T-cell (primary cell): ENCODE measurements at regions not wholly inside any gene's neighbourhood (a gene's known extent, or its start where the extent isn't known, plus 50 kb on each side); places are given as distances from the start of the nearest gene placed in this dataset.

Experiments
- ATAC-seq, 4 experiments: fragments of 200-7000 bp in 3 of 4; fragments of 150-1000 bp in 1 of 4; cut with Tn5 transposase; replicated peaks in 1 of 4; 1 replicate in 3 of 4; 2 replicates in 1 of 4; pipeline ENCODE4 v1.10.0; 2021; ENCODE audit warnings: moderate library complexity in 3 of 4, mild to moderate bottlenecking in 2 of 4, moderate number of reproducible peaks in 1 of 4
- CTCF ChIA-PET, 2 donors: fragments of 300-600 bp; sonication (Branson Sonifier 250); formaldehyde crosslinking; loops; one replicate each; lab custom pipeline; 2022; ENCODE audit warnings: antibody characterized with exemption in 2 of 2; lab: Charles Lee
- POLR2A ChIA-PET, 2 donors: fragments of 300-600 bp; sonication (Branson Sonifier 250); formaldehyde crosslinking; loops; one replicate each; lab custom pipeline; 2022; ENCODE audit warnings: antibody characterized with exemption in 2 of 2; lab: Charles Lee
- DNase-seq, 35 experiments: peaks; one replicate each; pipeline versions ENCODE4 v3.0.0 to v3.0.0-alpha.2; 2013 to 2023
- H3K27ac ChIP-seq: one replicate; pipeline ENCODE4 v1.5.1; 2013; ENCODE audit warnings: low read length
- H3K27me3 ChIP-seq, 2 experiments: replicated peaks in 1 of 2; 1 replicate in 1 of 2; 2 replicates in 1 of 2; pipeline versions ENCODE4 v1.6.1 to v1.7.0; 2013; ENCODE audit warnings: low read length in 1 of 2, mixed read lengths in 1 of 2; ENCODE audit not compliant: control insufficient read depth in 2 of 2, insufficient read depth in 2 of 2; ENCODE audit errors: extremely low read depth in 1 of 2
- H3K36me3 ChIP-seq, 2 donors: 1 replicate in 1 of 2; 2 replicates in 1 of 2; pipeline versions ENCODE4 v1.6.1 to v1.7.0; 2013; ENCODE audit warnings: low read length in 1 of 2; ENCODE audit not compliant: control insufficient read depth in 2 of 2, insufficient read depth in 1 of 2; ENCODE audit errors: extremely low read depth in 1 of 2
- H3K4me1 ChIP-seq, 2 experiments: 1 replicate in 1 of 2; 2 replicates in 1 of 2; pipeline versions ENCODE4 v1.6.1 to v1.7.0; 2013; ENCODE audit warnings: low read length in 2 of 2, mixed read lengths in 1 of 2; ENCODE audit not compliant: insufficient read depth in 2 of 2, control insufficient read depth in 1 of 2; ENCODE audit errors: extremely low read depth in 1 of 2
- H3K4me3 ChIP-seq, 2 donors: 1 replicate in 1 of 2; 2 replicates in 1 of 2; pipeline versions ENCODE4 v1.5.1 to v1.7.0; 2013; ENCODE audit warnings: mild to moderate bottlenecking in 2 of 2, low read length in 1 of 2, moderate library complexity in 1 of 2; ENCODE audit not compliant: control insufficient read depth in 1 of 2; ENCODE audit errors: extremely low read depth in 1 of 2
- H3K9me3 ChIP-seq: 2 replicates; pipeline ENCODE4 v1.7.0; 2013
- H3K27ac Mint-ChIP-seq, 2 donors: one replicate each; pipeline ENCODE4 v1.8.0; 2020 to 2021; ENCODE audit warnings: mild to moderate bottlenecking in 2 of 2, mixed read lengths in 2 of 2
- H3K27me3 Mint-ChIP-seq, 2 donors: one replicate each; pipeline ENCODE4 v1.8.0; 2021 to 2022; ENCODE audit warnings: mixed read lengths in 2 of 2
- H3K36me3 Mint-ChIP-seq: one replicate; pipeline ENCODE4 v1.8.0; 2021; ENCODE audit warnings: mixed read lengths
- H3K4me1 Mint-ChIP-seq, 3 donors: one replicate each; pipeline ENCODE4 v1.8.0; 2020 to 2022; ENCODE audit warnings: mixed read lengths in 3 of 3, mild to moderate bottlenecking in 1 of 3
- H3K4me3 Mint-ChIP-seq, 3 donors: one replicate each; pipeline ENCODE4 v1.8.0; 2020 to 2022; ENCODE audit warnings: mild to moderate bottlenecking in 3 of 3, mixed read lengths in 3 of 3, moderate library complexity in 3 of 3
- H3K9me3 Mint-ChIP-seq, 3 donors: one replicate each; pipeline ENCODE4 v1.8.0; 2020 to 2022; ENCODE audit warnings: mixed read lengths in 3 of 3
- WGBS: methylation state at CpG from one replicate; pipeline ENCODE4 v1.1.5; 2013; ENCODE audit warnings: missing lambda C conversion rate; ENCODE audit not compliant: insufficient coverage; 5-methylcytosine and 5-hydroxymethylcytosine counted together

DNA sequence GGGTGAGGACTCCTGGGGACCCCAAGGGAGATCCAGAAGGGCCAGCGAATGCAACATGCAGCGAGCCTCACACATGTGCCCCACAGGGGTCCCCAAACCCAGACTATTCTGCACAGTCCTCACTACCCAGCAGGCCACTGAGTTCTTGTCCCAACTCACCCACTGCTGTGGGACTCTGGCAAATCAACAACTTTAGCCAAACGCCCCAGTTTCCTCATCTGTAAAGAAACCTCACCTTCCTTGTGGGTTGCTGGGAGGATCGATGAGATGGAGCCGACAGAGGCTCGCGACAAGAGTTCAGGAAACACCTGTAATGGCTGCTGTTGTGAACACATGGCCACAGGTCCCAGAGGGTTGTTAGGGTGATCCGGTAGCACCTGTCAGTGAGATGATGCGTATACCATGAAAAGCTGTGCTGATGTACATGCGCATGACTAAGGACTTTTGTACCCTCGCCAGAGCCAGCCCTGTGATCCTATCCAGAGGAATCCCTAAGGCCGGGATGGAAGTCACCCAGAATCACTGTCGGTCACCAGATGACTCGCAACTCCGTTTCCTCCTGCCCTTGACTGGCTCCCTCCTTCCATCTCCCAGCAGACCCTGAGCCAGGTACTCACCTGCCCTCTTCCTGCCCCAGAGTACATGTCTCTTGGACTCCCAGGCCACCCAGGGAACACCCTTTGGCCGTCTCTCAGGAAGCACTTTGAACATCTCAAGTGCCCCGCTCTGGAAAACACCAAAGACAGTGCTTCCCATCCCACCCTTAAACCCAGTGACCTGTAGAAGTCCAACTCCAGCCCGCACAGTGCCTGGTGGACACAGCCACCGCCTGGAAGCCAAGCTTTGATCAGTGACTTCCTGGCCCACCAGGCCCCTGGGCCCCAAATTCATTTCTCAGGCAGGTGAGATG, 103.3 kb upstream of the ID2 start:
- no peaks in the 10 kb centered on the region for H3K9me3 Mint-ChIP-seq
- no peaks in the 10 kb centered on the region for H3K36me3 Mint-ChIP-seq

GRCh38 chr2:8579485-8580085, 102.3 kb upstream of the ID2 start:
- no peaks in the 10 kb centered on the region for H3K9me3 Mint-ChIP-seq
- no peak for DNase-seq
- no peak overlapping the region for H3K4me3 ChIP-seq
- ChIA-PET CTCF (no interaction called here), POLR2A (interaction anchor here in 1 of 2 donors (0.6 kb wide), 1 partner anchor 14 kb away, joined by 3 read pairs; no protein-coding TSS in a partner anchor)
- ATAC-seq: no peak
- peaks cover 20 to 53% of the 10 kb centered on the region in 2 experiments for H3K4me1 ChIP-seq
- H3K27ac ChIP-seq: no peak overlapping the region
- 73% methylated on average over 5 of the region's 6 CpGs for WGBS
- H3K27ac Mint-ChIP-seq: no peak overlapping the region
- peaks cover 8 to 10% of the 10 kb centered on the region in 2 donors for H3K27me3 Mint-ChIP-seq
- peaks cover 0 to 49% of the 10 kb centered on the region in 2 experiments for H3K27me3 ChIP-seq
- H3K4me3 Mint-ChIP-seq: no peak overlapping the region
- no peaks in the 10 kb centered on the region for H3K36me3 ChIP-seq
- H3K4me1 Mint-ChIP-seq: peaks cover 40 to 62% (median 42%) of the 10 kb centered on the region in 3 donors
- no peaks in the 10 kb centered on the region for H3K9me3 ChIP-seq
- H3K36me3 Mint-ChIP-seq: no peaks in the 10 kb centered on the region

More for the DNA sequence above, 103.3 kb upstream of the ID2 start:
- no peak overlapping the region for H3K4me3 ChIP-seq
- DNase-seq (no peak), ATAC-seq (no peak)
- Mint-ChIP-seq H3K27me3 (peaks cover 7 to 8% of the 10 kb centered on the region in 2 donors), H3K4me3 (no peak overlapping the region), H3K27ac (no peak overlapping the region), H3K4me1 (peaks cover 42 to 61% (median 43%) of the 10 kb centered on the region in 3 donors)
- WGBS: 98% methylated on average over 11 of the region's 19 CpGs
- H3K9me3 ChIP-seq: no peaks in the 10 kb centered on the region
- peaks cover 20 to 47% of the 10 kb centered on the region in 2 experiments for H3K4me1 ChIP-seq
- H3K27me3 ChIP-seq: peaks cover 0 to 48% of the 10 kb centered on the region in 2 experiments
- no peaks in the 10 kb centered on the region for H3K36me3 ChIP-seq
- no peak overlapping the region for H3K27ac ChIP-seq
- CTCF ChIA-PET: no interaction called here
- POLR2A ChIA-PET: no interaction called here

DNA sequence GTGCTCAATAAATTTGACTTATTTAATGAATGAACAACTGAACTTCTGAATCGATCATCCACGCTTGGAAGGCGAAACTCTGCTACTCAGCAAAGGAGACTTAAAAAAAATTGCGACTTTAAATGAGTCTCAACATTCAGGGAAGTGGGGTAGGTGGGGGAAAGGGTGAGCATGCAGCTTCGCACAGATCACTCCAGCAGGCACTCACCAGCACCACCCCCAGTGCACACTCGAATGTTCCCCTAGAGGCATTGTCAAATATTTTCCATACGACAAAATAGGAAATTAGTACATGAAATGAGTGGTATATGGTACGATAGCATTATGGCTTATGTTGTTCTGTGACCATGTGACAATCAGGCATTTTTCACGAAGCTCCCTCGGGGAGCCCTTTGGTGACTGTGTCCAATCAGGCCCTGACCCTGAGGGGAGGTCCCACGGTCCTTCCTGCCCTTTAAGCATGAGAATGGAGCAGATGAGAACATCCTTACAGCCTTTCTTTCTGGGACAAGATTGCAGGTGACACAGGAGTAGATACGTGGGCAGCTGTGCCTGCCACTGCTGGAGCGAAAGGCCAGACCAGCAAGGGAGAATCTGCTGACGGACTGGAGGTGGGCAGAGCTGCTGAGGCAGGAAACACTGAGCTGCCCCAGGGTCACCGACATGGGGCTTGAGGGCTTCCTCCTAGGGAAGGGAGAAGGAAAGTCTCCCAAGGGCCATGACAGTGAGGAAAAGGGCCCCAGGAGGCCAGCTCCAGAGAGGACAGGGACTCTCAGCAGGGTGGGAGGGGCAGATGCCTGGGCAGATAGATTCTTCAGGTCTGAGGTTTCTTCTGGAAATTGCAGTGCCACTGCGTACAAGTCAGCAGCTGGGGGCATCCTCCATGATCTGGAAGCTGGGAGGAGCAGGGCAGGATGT, 101.3 kb upstream of the ID2 start:
- WGBS: 63% methylated on average over 10 of the region's 16 CpGs
- ATAC-seq: no peak
- H3K9me3 Mint-ChIP-seq: no peaks in the 10 kb centered on the region
- H3K4me1 Mint-ChIP-seq: peaks cover 36 to 55% (median 37%) of the 10 kb centered on the region in 3 donors
- no peaks in the 10 kb centered on the region for H3K36me3 Mint-ChIP-seq
- Histone ChIP-seq H3K27ac (no peak overlapping the region), H3K36me3 (no peaks in the 10 kb centered on the region), H3K4me1 (peaks cover 15 to 45% of the 10 kb centered on the region in 2 experiments), H3K27me3 (peaks cover 0 to 44% of the 10 kb centered on the region in 2 experiments), H3K9me3 (no peaks in the 10 kb centered on the region), H3K4me3 (no peak overlapping the region)
- ChIA-PET POLR2A (interaction anchor here in 1 of 2 donors (0.6 kb wide), 2 partner anchors 14 to 229 kb away, joined by 3 read pairs; no protein-coding TSS in a partner anchor), CTCF (interaction anchor here in 1 of 2 donors (0.6 kb wide), 1 partner anchor 131 kb away, joined by 6 read pairs; no protein-coding TSS in a partner anchor)
- peaks cover 4 to 5% of the 10 kb centered on the region in 2 donors for H3K27me3 Mint-ChIP-seq
- no peak overlapping the region for H3K27ac Mint-ChIP-seq
- DNase-seq: no peak
- peak overlapping the region in 1 of 3 donors; percentile 11 for H3K4me3 Mint-ChIP-seq

- no peak for ATAC-seq
Observed at GRCh38 chr2:8581234-8581561, 100.7 kb upstream of the ID2 start.

DNA sequence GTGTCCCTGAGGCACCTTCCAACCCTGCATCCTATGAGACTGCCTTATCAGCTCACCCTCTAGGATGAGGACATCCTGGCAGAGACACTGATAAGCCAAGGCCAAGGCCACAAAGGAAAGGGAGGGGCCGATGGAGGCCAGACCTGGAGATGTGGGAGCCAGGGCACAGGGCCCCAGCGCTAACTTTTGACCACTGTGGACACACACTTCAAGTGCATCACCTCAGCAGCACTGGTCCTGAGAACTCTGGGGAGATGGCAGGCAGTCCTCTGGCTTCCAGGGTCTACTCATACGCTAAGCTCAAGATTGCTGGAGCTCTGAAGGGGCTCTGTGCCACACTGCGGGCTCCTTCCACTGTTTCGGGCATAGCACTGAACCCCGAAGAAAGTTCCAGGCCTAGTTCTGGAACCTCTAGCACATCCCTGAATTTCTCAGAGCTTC, 100.2 kb upstream of the ID2 start:
- H3K9me3 Mint-ChIP-seq: no peaks in the 10 kb centered on the region
- POLR2A ChIA-PET: no interaction called here
- peaks cover 32 to 48% (median 34%) of the 10 kb centered on the region in 3 donors for H3K4me1 Mint-ChIP-seq
- H3K4me3 ChIP-seq: no peak overlapping the region
- CTCF ChIA-PET: interaction anchor here in 1 of 2 donors (0.6 kb wide), 1 partner anchor 132 kb away, joined by 6 read pairs; no protein-coding TSS in a partner anchor
- no peaks in the 10 kb centered on the region for H3K36me3 ChIP-seq
- no peak for DNase-seq
- WGBS: 94% methylated on average over 6 of the region's 6 CpGs
- H3K36me3 Mint-ChIP-seq: no peaks in the 10 kb centered on the region
- H3K27me3 ChIP-seq: peaks cover 0 to 43% of the 10 kb centered on the region in 2 experiments
- H3K27me3 Mint-ChIP-seq: peaks cover 0 to 6% of the 10 kb centered on the region in 2 donors
- no peak overlapping the region for H3K4me3 Mint-ChIP-seq
- no peak overlapping the region for H3K27ac ChIP-seq
- H3K27ac Mint-ChIP-seq: peak overlapping the region in 1 of 2 donors; percentile 25
- no peak for ATAC-seq
- no peaks in the 10 kb centered on the region for H3K9me3 ChIP-seq
- peaks cover 12 to 45% of the 10 kb centered on the region in 2 experiments for H3K4me1 ChIP-seq

More at GRCh38 chr2:8581234-8581561, 100.7 kb upstream of the ID2 start:
- DNase-seq: no peak
- Histone ChIP-seq H3K27me3 (peaks cover 0 to 44% of the 10 kb centered on the region in 2 experiments), H3K9me3 (no peaks in the 10 kb centered on the region), H3K4me1 (peaks cover 13 to 45% of the 10 kb centered on the region in 2 experiments), H3K36me3 (no peaks in the 10 kb centered on the region), H3K4me3 (no peak overlapping the region), H3K27ac (no peak overlapping the region)
- ChIA-PET POLR2A (interaction anchor here in 1 of 2 donors (0.6 kb wide), 1 partner anchor 229 kb away, joined by 3 read pairs; no protein-coding TSS in a partner anchor), CTCF (interaction anchor here in 1 of 2 donors (0.6 kb wide), 1 partner anchor 132 kb away, joined by 6 read pairs; no protein-coding TSS in a partner anchor)
- no peaks in the 10 kb centered on the region for H3K9me3 Mint-ChIP-seq
- H3K27me3 Mint-ChIP-seq: peaks cover 1 to 6% of the 10 kb centered on the region in 2 donors
- H3K36me3 Mint-ChIP-seq: no peaks in the 10 kb centered on the region
- H3K4me3 Mint-ChIP-seq: peak overlapping the region in 1 of 3 donors; percentile 11
- peaks cover 35 to 52% (median 37%) of the 10 kb centered on the region in 3 donors for H3K4me1 Mint-ChIP-seq
- 85% methylated on average over 5 of the region's 6 CpGs for WGBS
- no peak overlapping the region for H3K27ac Mint-ChIP-seq
